Hepatocyte (in vitro differentiated cells): ENCODE measurements at regions not wholly inside any gene's neighbourhood (a gene's known extent, or its start where the extent isn't known, plus 50 kb on each side); places are given as distances from the start of the nearest gene placed in this dataset.

ENCODE experiments used
- CTCF ChIP-seq: fragments of 200-600 bp; sonication (generic); IDR thresholded peaks from 2 replicates; pipeline ENCODE4 v1.5.1; 2016; ENCODE audit warnings: antibody characterized with exemption, mild to moderate bottlenecking; ENCODE audit not compliant: poor library complexity
- EZH2 ChIP-seq: fragments of 200-600 bp; sonication (generic); IDR thresholded peaks from 2 replicates; pipeline ENCODE4 v1.6.1; 2016; ENCODE audit warnings: antibody characterized with exemption, mild to moderate bottlenecking, borderline replicate concordance
- EZH2phosphoT487 ChIP-seq: fragments of 200-600 bp; sonication (generic); IDR thresholded peaks from one replicate; pipeline ENCODE4 v1.6.1; 2018; ENCODE audit warnings: antibody characterized with exemption, mild to moderate bottlenecking, low read depth, moderate library complexity; ENCODE audit not compliant: unreplicated experiment, severe bottlenecking

GRCh38 chr9:89550346-89550927 is 52.5 kb upstream of the SEMA4D start:
- TF ChIP-seq CTCF (no peak), EZH2phosphoT487 (no peak), EZH2 (no peak)
